Hematopoietic multipotent progenitor cell treated with erythropoietin and hydrocortisone succinate and interleukin-3 and kit ligand, for 6 days (in vitro differentiated cells): ENCODE measurements at regions not wholly inside any gene's neighbourhood (a gene's known extent, or its start where the extent isn't known, plus 50 kb on each side); places are given as distances from the start of the nearest gene placed in this dataset.
"Not testable (repeated sequence)": the region's sequence is repeated elsewhere in the genome, so short reads cannot be mapped to it uniquely, and the experiment has no call there.

Experiments
- DNase-seq: peaks from one replicate; pipeline ENCODE4 v3.0.0-alpha.2; 2015

GRCh38 chr6:141203902-141204575 is 928.7 kb upstream of the GJE1 start:
- no peak for DNase-seq

- no peak for DNase-seq
Measured at GRCh38 chr6:141202626-141203025, 930.1 kb upstream of the GJE1 start.

GRCh38 chr6:141199074-141199473 is 933.7 kb upstream of the GJE1 start:
- no peak for DNase-seq

GRCh38 chr6:141195251-141195832 is 937.4 kb upstream of the GJE1 start:
- peak; percentile 5 for DNase-seq

GRCh38 chr6:141183368-141183767 is 949.4 kb upstream of the GJE1 start:
- DNase-seq, result no peak

- DNase-seq, result not testable (repeated sequence)
Measured at GRCh38 chr6:141175458-141175857, 957.3 kb upstream of the GJE1 start.

GRCh38 chr6:141174932-141175331 is 957.8 kb upstream of the GJE1 start:
- DNase-seq, result no peak

- no peak for DNase-seq
Measured at GRCh38 chr6:141173529-141173928, 959.2 kb upstream of the GJE1 start.

- DNase-seq, result no peak
Measured at GRCh38 chr6:141169419-141169818, 963.3 kb upstream of the GJE1 start.

GRCh38 chr6:141167945-141168344 is 964.8 kb upstream of the GJE1 start:
- DNase-seq, result no peak

- DNase-seq, result no peak
Measured at GRCh38 chr6:141165002-141165665, 967.6 kb upstream of the GJE1 start.

- DNase-seq, result peak; percentile 28
Measured at GRCh38 chr6:141164042-141164743, 968.5 kb upstream of the GJE1 start.

GRCh38 chr6:141163107-141163506 is 969.6 kb upstream of the GJE1 start:
- no peak for DNase-seq

- DNase-seq, result no peak
Measured at GRCh38 chr6:141158740-141159139, 974.0 kb upstream of the GJE1 start.

GRCh38 chr6:141153563-141153962 is 979.2 kb upstream of the GJE1 start:
- no peak for DNase-seq

GRCh38 chr6:141152951-141153350 is 979.8 kb upstream of the GJE1 start:
- no peak for DNase-seq

- no peak for DNase-seq
Measured at GRCh38 chr6:141151710-141152417, 980.9 kb upstream of the GJE1 start.

GRCh38 chr6:141141870-141142269 is 990.9 kb upstream of the GJE1 start:
- no peak for DNase-seq

- no peak for DNase-seq
Measured at GRCh38 chr6:141140905-141141304, 991.8 kb upstream of the GJE1 start.

- no peak for DNase-seq
Measured at GRCh38 chr6:141139461-141139860, 993.3 kb upstream of the GJE1 start.

GRCh38 chr6:141134723-141135122 is 998.0 kb upstream of the GJE1 start:
- no peak for DNase-seq

GRCh38 chr6:141133836-141134235 is 998.9 kb upstream of the GJE1 start:
- no peak for DNase-seq

- DNase-seq, result no peak
Measured at GRCh38 chr6:141133346-141133745, 999.4 kb upstream of the GJE1 start.
